NB4 (cell line): ENCODE measurements at regions not wholly inside any gene's neighbourhood (a gene's known extent, or its start where the extent isn't known, plus 50 kb on each side); places are given as distances from the start of the nearest gene placed in this dataset.

Source experiments
- CTCF ChIP-seq: IDR thresholded peaks from one replicate; pipeline ENCODE4 v1.5.1; 2012; ENCODE audit warnings: low read depth, low read length
- MAX ChIP-seq: IDR thresholded peaks from 2 replicates; pipeline ENCODE4 v1.6.1; 2011; ENCODE audit warnings: low read depth, low read length
- MYC ChIP-seq: IDR thresholded peaks from 2 replicates; pipeline ENCODE4 v1.6.1; 2011; ENCODE audit warnings: low read depth, low read length
- POLR2A ChIP-seq: IDR thresholded peaks from 2 replicates; pipeline ENCODE4 v1.6.1; 2011; ENCODE audit warnings: mild to moderate bottlenecking; ENCODE audit not compliant: insufficient read length; ENCODE audit errors: extremely low read depth

GRCh38 chr6:76439811-76440210, 367.3 kb upstream of the IMPG1 start:
- no peak for TF ChIP-seq CTCF
- no peak for TF ChIP-seq POLR2A
- TF ChIP-seq MYC, result no peak
- no peak for TF ChIP-seq MAX
